ENCODE measurements at regions not wholly inside any gene's neighbourhood (a gene's known extent, or its start where the extent isn't known, plus 50 kb on each side); places are given as distances from the start of the nearest gene placed in this dataset.

- TF ChIP-seq CTCF (IDR thresholded peaks at IDR 0.05) (no peak), POLR2A (IDR thresholded peaks at IDR 0.05) (no peak)
These were observed 138.7 kb downstream of the F11 start for GRCh38 chr4:186404562-186405134.
